ENCODE measurements at regions not wholly inside any gene's neighbourhood (a gene's known extent, or its start where the extent isn't known, plus 50 kb on each side); places are given as distances from the start of the nearest gene placed in this dataset.
A peak's percentile ranks its signal among the peaks of the same experiment; 100 is the strongest.

- peak; percentile 38 for DNase-seq
- H3K27ac ChIP-seq: no peak overlapping the region
- 59 to 64% methylated on average over 2 of the region's 2 CpGs for WGBS, 2 experiments (ENCODE audit: low coverage in 1 of 2, low lambda C conversion rate in 2 of 2, missing lambda C conversion rate in 2 of 2)
- H3K9me3 ChIP-seq (ENCODE audit: low read depth): no peaks in the 10 kb centered on the region
- in situ Hi-C loops (cut with MboI): no loop called here
- H3K4me2 ChIP-seq (ENCODE audit: unreplicated experiment): peak overlapping the region; percentile 30
- H4K20me1 ChIP-seq (ENCODE audit: insufficient read depth): no peaks in the 10 kb centered on the region
- H2AFZ ChIP-seq: no peak overlapping the region
- no peaks in the 10 kb centered on the region for H3K9me2 ChIP-seq (ENCODE audit: insufficient read depth)
- no peaks in the 10 kb centered on the region for H3K79me2 ChIP-seq (ENCODE audit: insufficient read depth)
- H3K4me1 ChIP-seq (ENCODE audit: insufficient read depth): peaks cover 58% of the 10 kb centered on the region
- no peaks in the 10 kb centered on the region for H3K36me3 ChIP-seq (ENCODE audit: low read depth)
- H3K9ac ChIP-seq: no peak overlapping the region
- peaks cover 51% of the 10 kb centered on the region for H3F3A ChIP-seq (ENCODE audit: insufficient read depth)
- H3K4me3 ChIP-seq: no peak overlapping the region
- TF ChIP-seq EZH2 (IDR thresholded peaks at IDR 0.05; ENCODE audit: insufficient read depth, poor library complexity, severe bottlenecking) (no peak), EZH2phosphoT487 (IDR thresholded peaks at IDR 0.05; ENCODE audit: insufficient read depth, low read depth) (no peak)
- H3K27me3 ChIP-seq (replicated peaks; ENCODE audit: insufficient read depth): no peaks in the 10 kb centered on the region
Observed at GRCh38 chr18:22345718-22346117, 72.0 kb downstream of the CTAGE1 start.

- TF ChIP-seq EZH2 (IDR thresholded peaks at IDR 0.05; ENCODE audit: insufficient read depth, poor library complexity, severe bottlenecking): no peak
Observed at GRCh38 chr18:22344908-22345670, 72.6 kb downstream of the CTAGE1 start.

GRCh38 chr18:22344445-22344844 lies 73.3 kb downstream of the CTAGE1 start:
- no peak for TF ChIP-seq EZH2 (IDR thresholded peaks at IDR 0.05; ENCODE audit: insufficient read depth, poor library complexity, severe bottlenecking)
- DNase-seq: no peak
- no peaks in the 10 kb centered on the region for H3K36me3 ChIP-seq (ENCODE audit: low read depth)
- no peaks in the 10 kb centered on the region for H3K79me2 ChIP-seq (ENCODE audit: insufficient read depth)
- H3K4me2 ChIP-seq (ENCODE audit: unreplicated experiment): no peak overlapping the region
- H3K27ac ChIP-seq: no peak overlapping the region
- no peak overlapping the region for H3K4me3 ChIP-seq
- H4K20me1 ChIP-seq (ENCODE audit: insufficient read depth): no peaks in the 10 kb centered on the region
- H3K9me2 ChIP-seq (ENCODE audit: insufficient read depth): no peaks in the 10 kb centered on the region
- H3K4me1 ChIP-seq (ENCODE audit: insufficient read depth): peaks cover 49% of the 10 kb centered on the region
- H3K9me3 ChIP-seq (ENCODE audit: low read depth): no peaks in the 10 kb centered on the region
- peaks cover 39% of the 10 kb centered on the region for H3F3A ChIP-seq (ENCODE audit: insufficient read depth)
- H2AFZ ChIP-seq: no peak overlapping the region
- no peak overlapping the region for H3K9ac ChIP-seq
- 62 to 95% methylated on average over 1 of the region's 1 CpG for WGBS, 2 experiments (ENCODE audit: low coverage in 1 of 2, low lambda C conversion rate in 2 of 2, missing lambda C conversion rate in 2 of 2)
- in situ Hi-C loops (cut with MboI): no loop called here
- H3K27me3 ChIP-seq (replicated peaks; ENCODE audit: insufficient read depth): no peaks in the 10 kb centered on the region

More at GRCh38 chr18:22344908-22345670, 72.6 kb downstream of the CTAGE1 start:
- no peaks in the 10 kb centered on the region for H3K27me3 ChIP-seq (replicated peaks; ENCODE audit: insufficient read depth)
- H3F3A ChIP-seq (ENCODE audit: insufficient read depth): peaks cover 45% of the 10 kb centered on the region
- in situ Hi-C loops (cut with MboI): no loop called here
- H3K9ac ChIP-seq: no peak overlapping the region
- H4K20me1 ChIP-seq (ENCODE audit: insufficient read depth): no peaks in the 10 kb centered on the region
- H3K79me2 ChIP-seq (ENCODE audit: insufficient read depth): no peaks in the 10 kb centered on the region
- 60 to 66% methylated on average over 3 of the region's 3 CpGs for WGBS, 2 experiments (ENCODE audit: low coverage in 1 of 2, low lambda C conversion rate in 2 of 2, missing lambda C conversion rate in 2 of 2)
- peak overlapping the region; percentile 30 for H3K4me2 ChIP-seq (ENCODE audit: unreplicated experiment)
- no peak overlapping the region for H2AFZ ChIP-seq
- H3K27ac ChIP-seq: no peak overlapping the region
- H3K4me1 ChIP-seq (ENCODE audit: insufficient read depth): peaks cover 55% of the 10 kb centered on the region
- DNase-seq: no peak
- no peaks in the 10 kb centered on the region for H3K9me3 ChIP-seq (ENCODE audit: low read depth)
- H3K4me3 ChIP-seq: no peak overlapping the region
- no peaks in the 10 kb centered on the region for H3K9me2 ChIP-seq (ENCODE audit: insufficient read depth)
- no peaks in the 10 kb centered on the region for H3K36me3 ChIP-seq (ENCODE audit: low read depth)

- Histone ChIP-seq H4K20me1 (ENCODE audit: insufficient read depth) (no peaks in the 10 kb centered on the region), H3K27me3 (replicated peaks; ENCODE audit: insufficient read depth) (no peaks in the 10 kb centered on the region), H3K27ac (no peak overlapping the region), H3F3A (ENCODE audit: insufficient read depth) (peaks cover 34% of the 10 kb centered on the region), H3K9ac (no peak overlapping the region), H3K9me3 (ENCODE audit: low read depth) (no peaks in the 10 kb centered on the region), H2AFZ (no peak overlapping the region), H3K4me2 (ENCODE audit: unreplicated experiment) (no peak overlapping the region), H3K36me3 (ENCODE audit: low read depth) (no peaks in the 10 kb centered on the region), H3K9me2 (ENCODE audit: insufficient read depth) (no peaks in the 10 kb centered on the region), H3K79me2 (ENCODE audit: insufficient read depth) (no peaks in the 10 kb centered on the region), H3K4me3 (no peak overlapping the region), H3K4me1 (ENCODE audit: insufficient read depth) (peaks cover 41% of the 10 kb centered on the region)
- WGBS, 2 experiments (ENCODE audit: low coverage in 1 of 2, low lambda C conversion rate in 2 of 2, missing lambda C conversion rate in 2 of 2): 83 to 92% methylated on average over 5 of the region's 5 CpGs
- DNase-seq: no peak
- no peak for TF ChIP-seq EZH2phosphoT487 (IDR thresholded peaks at IDR 0.05; ENCODE audit: insufficient read depth, low read depth)
- TF ChIP-seq EZH2 (IDR thresholded peaks at IDR 0.05; ENCODE audit: insufficient read depth, poor library complexity, severe bottlenecking): no peak
- in situ Hi-C loops (cut with MboI): no loop called here
Observed at GRCh38 chr18:22343613-22344012, 74.1 kb downstream of the CTAGE1 start.
